Endothelial cell of umbilical vein (primary cell): ENCODE measurements at regions not wholly inside any gene's neighbourhood (a gene's known extent, or its start where the extent isn't known, plus 50 kb on each side); places are given as distances from the start of the nearest gene placed in this dataset.

Source experiments
- BruUV-seq: library from RNA; stranded (reverse); fragments of 400-500 nt; replicated peaks from 2 replicates; lab custom pipeline; 2021; lab: Mats Ljungman, UMichigan
- CTCF ChIA-PET: fragments of 300-600, 350-600 bp; sonication (Branson Sonifier 250); formaldehyde crosslinking; loops from one replicate; lab custom pipeline; 2021; ENCODE audit warnings: antibody characterized with exemption, inconsistent platforms; lab: Charles Lee
- POLR2A ChIA-PET: fragments of 300-600, 350-600 bp; sonication (Branson Sonifier 250); formaldehyde crosslinking; loops from one replicate; lab custom pipeline; 2021; ENCODE audit warnings: antibody characterized with exemption, inconsistent platforms; lab: Charles Lee
- DNase-seq: peaks from one replicate; pipeline ENCODE4 v3.0.0-alpha.2; 2011; ENCODE audit warnings: low read depth, low spot score
- FAIRE-seq: peaks from 2 replicates; lab custom pipeline; 2011; peaks lifted over from hg19 to GRCh38; lab: Jason Lieb, UNC
- H2AFZ ChIP-seq: 2 replicates; pipeline ENCODE4 v1.6.0; 2012; ENCODE audit warnings: low read depth, low read length, control low read depth, inconsistent platforms
- H3K27ac ChIP-seq: 2 replicates; pipeline ENCODE4 v1.5.1; 2011; ENCODE audit warnings: low read depth, mild to moderate bottlenecking, control low read depth, low read length, moderate library complexity; ENCODE audit not compliant: insufficient read depth
- H3K27me3 ChIP-seq, 2 experiments: 2 replicates each; pipeline versions ENCODE4 v1.6.0 to v1.6.1; 2011; ENCODE audit warnings: low read length in 2 of 2, mixed read lengths in 1 of 2; ENCODE audit not compliant: control insufficient read depth in 2 of 2, insufficient read depth in 2 of 2
- H3K36me3 ChIP-seq, 2 experiments: 2 replicates in 1 of 2; 3 replicates in 1 of 2; pipeline ENCODE4 v1.5.1; 2011; ENCODE audit warnings: low read length in 2 of 2, mild to moderate bottlenecking in 1 of 2, moderate library complexity in 1 of 2; ENCODE audit not compliant: control insufficient read depth in 2 of 2, insufficient read depth in 2 of 2; ENCODE audit errors: extremely low read depth in 1 of 2
- H3K4me1 ChIP-seq: 3 replicates; pipeline ENCODE4 v1.5.1; 2011; ENCODE audit warnings: mild to moderate bottlenecking, low read length; ENCODE audit not compliant: control insufficient read depth, insufficient read depth; ENCODE audit errors: extremely low read depth
- H3K4me2 ChIP-seq: 2 replicates; pipeline ENCODE4 v1.6.1; 2011; ENCODE audit warnings: low read length, control low read depth, mixed read lengths; ENCODE audit not compliant: insufficient read depth
- H3K4me3 ChIP-seq, 3 experiments: fragments of 200-600 bp in 1 of 3; sonication (generic), shearing (Covaris generic) in 1 of 3; replicated peaks in 1 of 3; 2 replicates each; pipeline ENCODE4 v1.5.1; 2011 to 2016; ENCODE audit warnings: control low read depth in 3 of 3, low read length in 3 of 3, mild to moderate bottlenecking in 2 of 3, inconsistent platforms in 1 of 3, low read depth in 1 of 3, moderate library complexity in 1 of 3; ENCODE audit not compliant: insufficient read depth in 1 of 3
- H3K79me2 ChIP-seq: 2 replicates; pipeline ENCODE4 v1.6.0; 2012; ENCODE audit warnings: low read length, inconsistent platforms; ENCODE audit not compliant: control insufficient read depth, insufficient read depth
- H3K9ac ChIP-seq: replicated peaks from 2 replicates; pipeline ENCODE3; 2011; ENCODE audit warnings: low read length, control low read depth; ENCODE audit not compliant: insufficient read depth; ENCODE audit errors: extremely low read depth
- H3K9me1 ChIP-seq: replicated peaks from 3 replicates; pipeline ENCODE4 v1.6.0; 2011; ENCODE audit warnings: mild to moderate bottlenecking, low read length; ENCODE audit not compliant: control insufficient read depth, insufficient read depth; ENCODE audit errors: extremely low read depth
- H3K9me3 ChIP-seq: replicated peaks from 2 replicates; pipeline ENCODE4 v1.5.1; 2012; ENCODE audit warnings: low read length, inconsistent platforms; ENCODE audit not compliant: control insufficient read depth, insufficient read depth
- H4K20me1 ChIP-seq: replicated peaks from 2 replicates; pipeline ENCODE3; 2011; ENCODE audit warnings: mild to moderate bottlenecking, low read length; ENCODE audit not compliant: control insufficient read depth, insufficient read depth; ENCODE audit errors: extremely low read depth
- CTCF ChIP-seq, 2 donors: IDR thresholded peaks; 1 replicate in 1 of 2; 2 replicates in 1 of 2; pipeline ENCODE4 v1.5.1; 2011; ENCODE audit warnings: low read length in 2 of 2, mild to moderate bottlenecking in 2 of 2, moderate library complexity in 2 of 2, control low read depth in 1 of 2, inconsistent platforms in 1 of 2, low read depth in 1 of 2; ENCODE audit not compliant: insufficient read depth in 1 of 2; ENCODE audit errors: extremely low read depth in 1 of 2
- EZH2 ChIP-seq: IDR thresholded peaks from 2 replicates; pipeline ENCODE4 v1.6.1; 2012; ENCODE audit warnings: borderline replicate concordance, low read depth, mild to moderate bottlenecking, moderate library complexity, low read length, inconsistent platforms; ENCODE audit not compliant: severe bottlenecking
- FOS ChIP-seq: IDR thresholded peaks from 2 replicates; pipeline ENCODE4 v1.6.1; 2011; ENCODE audit warnings: mild to moderate bottlenecking, low read length, moderate library complexity, borderline replicate concordance; ENCODE audit not compliant: insufficient read depth
- GATA2 ChIP-seq: IDR thresholded peaks from 2 replicates; pipeline ENCODE4 v1.7.0; 2011; ENCODE audit warnings: low read depth, mild to moderate bottlenecking, moderate library complexity, mixed read lengths, low read length; ENCODE audit not compliant: insufficient read length, insufficient read depth
- JUN ChIP-seq: IDR thresholded peaks from 2 replicates; pipeline ENCODE4 v1.6.1; 2011; ENCODE audit warnings: borderline replicate concordance, low read depth; ENCODE audit not compliant: insufficient read length, insufficient read depth
- MAX ChIP-seq: IDR thresholded peaks from 2 replicates; pipeline ENCODE4 v1.6.1; 2011; ENCODE audit not compliant: insufficient read depth, insufficient read length
- MYC ChIP-seq: IDR thresholded peaks from one replicate; pipeline ENCODE4 v1.6.1; 2011; ENCODE audit warnings: mild to moderate bottlenecking, low read depth, low read length
- POLR2A ChIP-seq: IDR thresholded peaks from 2 replicates; pipeline ENCODE4 v1.6.1; 2012; ENCODE audit warnings: low read depth, mild to moderate bottlenecking, control low read depth, low read length
- POLR2AphosphoS5 ChIP-seq: IDR thresholded peaks from 2 replicates; pipeline ENCODE4 v1.6.1; 2012; ENCODE audit warnings: low read depth, mild to moderate bottlenecking, control low read depth, low read length, moderate library complexity; ENCODE audit not compliant: insufficient read depth
- dilution Hi-C: fragments of 300-500 bp; cut with MboI; formaldehyde crosslinking; loops from one replicate; pipeline ENCODE4 v1.15.0; 2019; ENCODE audit warnings: low sequenced_read_pairs; ENCODE audit not compliant: extremely low pct_ligation_motif_present
- intact Hi-C: fragments of 100-400 bp; cut with micrococcal nuclease; formaldehyde crosslinking; loops from one replicate; pipeline ENCODE4 v1.10.0; 2022

GRCh38 chr5:174850565-174851169 lies 126.3 kb downstream of the MSX2 start:
- Histone ChIP-seq H3K4me1 (no peaks in the 10 kb centered on the region), H3K9me1 (no peaks in the 10 kb centered on the region), H3K9me3 (peaks cover 8% of the 10 kb centered on the region), H4K20me1 (no peaks in the 10 kb centered on the region), H3K4me2 (no peak overlapping the region), H3K4me3 (no peak overlapping the region), H3K9ac (no peak overlapping the region), H3K27ac (no peak overlapping the region), H3K36me3 (no peaks in the 10 kb centered on the region), H2AFZ (no peak overlapping the region), H3K79me2 (no peaks in the 10 kb centered on the region), H3K27me3 (no peaks in the 10 kb centered on the region)
- intact Hi-C loops (no loop called here), dilution Hi-C loops (no loop called here)
- no TSS peak for BruUV-seq
- TF ChIP-seq MYC (no peak), POLR2A (no peak), POLR2AphosphoS5 (no peak), FOS (no peak), EZH2 (no peak), MAX (no peak), CTCF (IDR thresholded peaks at IDR 0.05; ENCODE audit: extremely low read depth in 1 of 2, insufficient read depth in 1 of 2, low read depth in 1 of 2, low read length in 2 of 2) (no peak), JUN (no peak), GATA2 (no peak)
- ChIA-PET CTCF (no interaction called here), POLR2A (no interaction called here)
- no peak for DNase-seq
- no peak for FAIRE-seq
